GM19328 (cell line): ENCODE measurements at regions not wholly inside any gene's neighbourhood (a gene's known extent, or its start where the extent isn't known, plus 50 kb on each side); places are given as distances from the start of the nearest gene placed in this dataset.

ENCODE experiments used
- ATAC-seq: cut with Tn5 transposase; IDR thresholded peaks from one replicate; pipeline ENCODE4 v1.9.1; 2021; ENCODE audit warnings: mild to moderate bottlenecking, moderate library complexity; ENCODE audit not compliant: unreplicated experiment

GRCh38 chr6:142558786-142559185 is 257.0 kb downstream of the ADGRG6 start:
- ATAC-seq = no peak

DNA sequence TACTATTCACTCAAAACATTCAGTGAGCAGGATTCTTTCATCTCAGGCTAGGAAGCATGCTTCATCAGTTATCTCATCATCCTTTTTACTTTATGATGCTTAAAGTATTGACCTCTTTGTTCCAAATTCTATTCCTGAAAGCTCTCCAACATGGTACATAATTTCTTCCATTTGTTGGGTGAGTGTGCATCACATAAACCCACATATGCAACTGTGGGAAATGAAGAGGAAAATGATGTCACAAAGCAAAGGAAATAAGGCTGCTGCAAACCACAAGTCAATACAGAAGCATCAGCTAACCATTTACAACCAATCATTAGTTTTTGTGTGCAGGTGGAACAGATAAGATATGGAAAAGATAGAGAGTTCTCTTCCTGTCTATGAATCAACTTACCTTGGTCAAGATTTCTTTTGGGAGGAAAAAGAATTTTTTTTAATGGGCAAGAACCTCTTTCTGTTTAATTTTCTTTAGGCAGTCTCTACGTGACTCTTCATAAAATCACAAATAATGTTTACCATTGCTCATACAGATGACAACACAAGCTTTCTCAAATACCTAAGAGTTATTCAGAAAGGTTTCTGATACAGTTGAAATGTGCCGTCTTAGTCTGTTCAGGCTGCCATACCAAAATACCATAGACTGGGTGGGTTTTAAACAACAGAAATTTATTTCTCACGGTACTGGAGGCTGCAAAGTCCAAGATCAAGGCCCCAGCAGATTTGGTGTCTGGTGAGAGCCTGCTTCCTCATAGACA is 259.9 kb downstream of the ADGRG6 start:
- ATAC-seq = no peak

DNA sequence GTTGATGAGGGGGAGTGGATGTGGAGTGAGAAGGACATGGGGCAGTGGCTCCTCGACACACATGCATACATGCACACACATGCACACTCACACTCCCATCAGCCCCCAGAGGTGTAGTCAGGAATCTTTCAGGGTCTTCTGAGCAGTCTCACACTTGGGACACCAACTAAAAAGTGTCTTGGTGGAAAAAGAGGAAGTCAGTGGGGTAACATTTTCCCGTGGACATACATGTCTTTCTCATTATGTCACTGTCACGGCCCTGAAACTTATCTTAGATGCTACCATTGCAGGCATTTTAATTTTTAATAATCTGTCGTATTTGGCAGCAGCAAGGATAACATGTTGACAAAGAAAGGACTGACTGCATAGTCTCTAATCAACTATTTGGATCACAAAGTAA is 261.1 kb downstream of the ADGRG6 start:
- no peak for ATAC-seq

- ATAC-seq = no peak
Measured at GRCh38 chr6:142566628-142567396, 265.0 kb downstream of the ADGRG6 start.

DNA sequence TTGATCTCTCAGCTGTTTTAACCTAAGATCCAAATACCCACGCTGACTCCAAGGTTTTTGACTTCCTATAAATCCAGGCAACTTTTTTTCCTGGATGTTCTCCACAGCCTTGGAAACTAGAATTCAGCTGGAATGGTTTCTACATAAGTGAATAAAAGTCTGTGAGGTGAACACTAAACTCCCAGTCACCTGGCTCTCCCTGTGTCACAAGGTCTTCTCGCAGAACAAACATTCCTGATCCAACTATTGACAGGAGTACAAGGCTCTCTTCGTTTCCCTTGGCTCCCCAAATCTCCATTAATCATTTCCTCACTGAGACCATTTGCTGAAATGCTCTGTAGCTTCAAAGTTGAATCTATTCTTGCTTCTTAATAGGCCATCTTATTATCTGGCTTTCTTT is 265.7 kb downstream of the ADGRG6 start:
- ATAC-seq = no peak

DNA sequence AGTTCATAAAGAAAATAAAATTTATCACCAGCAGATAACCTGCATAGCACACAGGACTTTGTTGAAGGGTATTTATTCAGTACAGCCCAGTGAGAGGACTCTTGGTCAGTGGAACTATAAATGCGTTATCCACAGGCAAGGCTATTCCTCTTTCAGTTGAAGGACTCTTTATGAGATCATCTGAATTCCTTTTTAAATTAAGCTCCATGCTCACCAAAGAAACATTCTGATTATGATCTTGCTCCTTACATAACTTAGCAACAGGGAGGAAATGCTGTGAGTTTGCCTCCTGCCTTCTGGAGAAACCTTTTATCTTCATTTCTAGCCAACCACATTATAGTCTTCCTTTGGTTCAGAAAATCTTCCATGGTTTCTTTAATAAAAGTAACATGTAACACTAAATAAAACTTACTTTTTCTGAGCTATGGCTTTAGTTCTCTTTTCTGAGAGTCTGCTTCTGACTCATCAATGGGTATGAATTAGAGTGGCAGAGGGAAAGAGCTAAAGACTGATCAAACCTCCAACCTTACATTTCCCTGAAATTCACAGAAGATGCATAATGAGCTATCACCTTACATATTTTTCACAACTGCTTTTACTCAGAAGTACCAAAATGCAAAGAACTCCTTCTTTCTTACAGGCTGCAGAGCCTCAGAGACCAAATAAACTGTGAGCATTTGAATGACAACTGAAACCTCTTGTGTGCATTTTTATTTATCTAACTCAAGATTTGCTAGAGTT is 267.2 kb downstream of the ADGRG6 start:
- no peak for ATAC-seq

DNA sequence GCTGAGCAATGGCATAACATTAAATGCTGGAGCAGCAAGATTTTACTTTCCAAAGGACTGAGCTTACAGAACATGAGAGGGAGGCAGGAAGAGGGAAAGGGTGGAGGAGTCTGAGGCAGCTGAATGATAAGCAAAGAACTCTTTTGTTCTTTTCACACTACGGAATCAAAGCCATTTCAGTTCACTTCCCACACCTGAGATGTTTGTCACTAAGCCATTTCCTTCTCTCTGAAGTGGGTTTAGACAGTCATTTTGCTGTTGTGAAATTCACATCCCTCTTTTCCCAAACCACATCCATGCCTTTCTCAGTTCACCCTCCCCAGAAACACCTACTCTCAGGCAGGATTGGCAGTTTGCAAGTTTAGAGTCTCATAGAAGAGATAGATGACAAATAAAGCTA is 267.9 kb downstream of the ADGRG6 start:
- ATAC-seq = no peak

DNA sequence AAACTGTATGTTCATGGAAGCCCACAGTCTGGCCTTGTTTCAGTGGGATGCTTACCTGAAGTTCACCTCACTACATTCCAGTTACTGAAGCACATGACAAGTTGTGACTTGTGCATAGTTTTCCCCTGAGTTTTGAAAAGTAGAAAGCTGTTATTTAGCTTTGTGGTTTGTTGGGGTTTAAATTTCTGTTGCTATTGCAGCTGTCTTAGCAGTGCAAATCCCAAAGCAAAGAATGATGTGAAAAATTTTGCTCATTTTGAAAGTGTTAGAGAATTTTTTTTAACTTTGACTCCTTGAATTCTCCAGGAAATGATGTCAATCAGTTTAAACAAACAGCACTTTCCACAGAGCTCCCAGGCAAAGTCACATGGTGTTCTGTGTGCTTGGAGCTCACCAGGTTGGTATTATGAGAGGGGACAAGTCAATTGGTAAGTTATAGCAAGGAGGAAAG is 268.4 kb downstream of the ADGRG6 start:
- no peak for ATAC-seq

DNA sequence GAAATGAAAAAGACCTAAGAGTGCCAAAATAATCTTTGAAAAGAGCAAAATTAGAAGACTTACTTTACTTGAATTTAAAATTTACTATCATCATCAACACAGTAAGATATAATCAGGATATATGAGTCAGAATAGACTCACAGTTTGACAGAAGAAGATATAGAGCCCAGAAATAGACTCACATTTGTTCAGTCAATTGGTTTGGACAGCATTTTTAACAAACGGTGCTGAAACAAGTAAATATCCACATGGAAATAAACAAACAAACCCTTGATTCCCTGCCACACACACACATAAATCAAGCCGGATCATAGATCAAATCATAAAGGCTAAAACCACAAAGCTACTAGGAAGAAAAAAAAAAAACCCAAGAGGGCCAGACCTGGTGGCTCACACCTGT is 291.1 kb downstream of the ADGRG6 start:
- no peak for ATAC-seq

GRCh38 chr6:142597836-142598235 is 296.0 kb downstream of the ADGRG6 start:
- ATAC-seq = no peak

- no peak for ATAC-seq
Measured at GRCh38 chr6:142601427-142601826, 299.6 kb downstream of the ADGRG6 start.

DNA sequence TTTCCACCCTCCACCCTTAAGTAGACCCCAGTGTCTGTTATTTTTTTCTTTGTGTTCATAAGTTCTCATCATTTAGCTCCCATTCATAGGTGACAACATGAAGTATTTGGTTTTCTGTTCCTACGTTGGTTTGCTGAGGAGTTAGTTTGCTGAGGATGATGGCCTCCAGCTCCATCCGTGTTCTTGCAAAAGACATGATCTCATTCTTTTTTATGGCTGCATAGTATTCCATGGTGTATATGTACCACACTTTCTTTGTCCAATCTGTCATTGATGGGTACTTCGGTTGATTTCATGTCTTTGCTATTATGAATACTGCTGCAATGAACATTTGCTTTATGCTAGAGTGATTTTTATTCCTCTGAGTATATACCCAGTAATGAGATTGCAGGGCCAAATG is 301.2 kb downstream of the ADGRG6 start:
- ATAC-seq = no peak

DNA sequence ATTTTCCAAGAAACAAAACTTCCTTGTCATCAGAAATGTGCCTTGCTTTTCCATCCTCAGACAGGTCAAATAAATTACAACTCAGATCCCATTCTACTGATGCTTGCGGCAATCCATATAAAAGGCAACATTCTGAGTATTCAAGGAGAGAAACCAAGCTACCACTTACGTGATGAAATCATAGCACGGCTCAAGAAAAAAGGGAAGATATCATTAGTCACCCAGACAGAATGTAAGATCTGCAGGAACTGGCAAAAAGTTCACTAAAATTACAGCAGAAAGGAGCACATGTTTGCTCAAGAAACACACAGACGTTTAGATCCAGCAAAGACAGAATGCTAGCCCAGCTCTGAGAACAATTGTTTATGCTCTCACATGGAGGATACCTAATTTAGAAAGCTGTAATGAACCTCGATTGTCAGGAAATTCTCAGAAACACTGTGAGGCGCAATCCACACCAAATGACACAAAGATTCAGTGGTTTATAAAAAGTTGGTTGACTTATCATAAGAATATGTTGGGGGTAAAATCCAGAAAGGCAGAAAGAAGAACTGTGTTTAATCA is 304.2 kb downstream of the ADGRG6 start:
- no peak for ATAC-seq

GRCh38 chr6:142612956-142613355 is 311.1 kb downstream of the ADGRG6 start:
- ATAC-seq = no peak

DNA sequence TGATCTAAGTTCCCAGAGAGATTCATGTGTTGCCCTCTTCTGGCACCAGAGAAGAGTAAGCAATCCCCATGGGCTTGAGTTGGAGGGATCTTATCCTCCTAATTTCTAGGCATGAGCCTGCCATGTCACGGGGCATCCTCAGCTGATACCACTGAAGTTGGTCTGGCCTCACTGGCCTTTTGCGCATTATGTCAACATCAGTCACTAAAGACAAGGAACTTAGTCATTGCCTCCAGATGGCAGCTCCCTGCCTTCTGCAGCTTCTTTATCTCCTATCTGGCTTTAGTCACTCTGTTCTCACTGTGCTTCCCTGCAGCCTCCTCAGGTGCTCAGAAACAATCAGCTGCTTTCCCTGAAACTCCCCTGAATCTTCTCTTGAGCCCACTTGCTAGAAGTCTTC is 312.2 kb downstream of the ADGRG6 start:
- no peak for ATAC-seq

DNA sequence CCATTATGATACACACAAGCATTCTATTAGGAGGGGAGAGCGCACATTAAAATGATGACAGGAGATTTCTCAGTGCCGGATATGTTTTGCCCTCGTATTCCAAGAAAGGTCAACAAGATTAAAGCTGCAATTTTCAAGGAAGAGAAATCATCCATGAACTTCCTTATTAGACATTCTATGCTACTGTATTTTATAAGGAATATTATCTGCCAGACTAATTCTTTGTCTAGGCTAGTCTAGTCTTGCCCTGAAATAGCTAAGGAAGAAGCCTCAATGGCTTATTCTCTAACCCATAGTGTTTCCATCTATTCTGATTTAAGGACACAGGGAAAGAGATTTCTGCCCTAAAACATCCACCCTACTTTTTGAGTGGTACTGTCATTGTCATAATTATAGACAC is 315.4 kb downstream of the ADGRG6 start:
- ATAC-seq = no peak

- no peak for ATAC-seq
Measured at GRCh38 chr6:142621822-142622221, 320.0 kb downstream of the ADGRG6 start.

- no peak for ATAC-seq
Measured at GRCh38 chr6:142624978-142625715, 319.8 kb downstream of the HIVEP2 start.

DNA sequence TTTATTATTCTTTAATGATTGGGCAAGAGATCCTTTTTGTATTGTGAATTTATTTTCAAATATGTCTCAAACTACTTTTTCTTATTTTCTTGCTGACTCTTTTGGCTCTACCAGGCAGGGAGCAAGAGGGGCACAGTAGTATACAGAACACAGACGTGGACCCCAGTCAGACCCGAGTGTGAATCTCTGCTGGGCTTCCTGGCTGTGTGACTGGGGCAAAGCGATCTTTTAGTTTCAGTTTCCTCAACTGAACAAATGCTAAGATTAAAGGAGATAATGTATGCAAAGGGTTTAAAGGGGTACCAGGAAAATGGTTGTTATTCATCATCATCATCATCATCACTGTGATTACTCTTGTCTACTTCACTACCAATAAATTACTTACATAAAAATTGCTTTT is 317.5 kb downstream of the HIVEP2 start:
- no peak for ATAC-seq

- ATAC-seq = no peak
Measured at GRCh38 chr6:142631517-142632385, 313.2 kb downstream of the HIVEP2 start.
